A673 (cell line): ENCODE measurements at regions not wholly inside any gene's neighbourhood (a gene's known extent, or its start where the extent isn't known, plus 50 kb on each side); places are given as distances from the start of the nearest gene placed in this dataset.

ENCODE experiments used
- BruUV-seq: library from RNA; stranded (reverse); fragments of 400-500 nt; replicated peaks from 2 replicates; lab custom pipeline; 2021; lab: Mats Ljungman, UMichigan
- CTCF ChIA-PET: fragments of 300-600 bp; sonication (Branson Sonifier 250); formaldehyde crosslinking; loops from one replicate; lab custom pipeline; 2022; ENCODE audit warnings: antibody characterized with exemption; lab: Charles Lee
- POLR2A ChIA-PET: fragments of 300-600 bp; sonication (Branson Sonifier 250); formaldehyde crosslinking; loops from one replicate; lab custom pipeline; 2022; ENCODE audit warnings: antibody characterized with exemption; ENCODE audit not compliant: low non-redundant PET; lab: Charles Lee
- DNase-seq: peaks from one replicate; pipeline ENCODE4 v3.0.0-alpha.2; 2015; ENCODE audit warnings: low spot score
- H3K27ac ChIP-seq: fragments of 200-600 bp; sonication (generic); 2 replicates; pipeline ENCODE4 v1.5.1; 2016; ENCODE audit warnings: mixed run types, low read depth, mild to moderate bottlenecking, mixed read lengths, antibody characterized with exemption, low read length; ENCODE audit not compliant: poor library complexity, severe bottlenecking
- H3K27me3 ChIP-seq: fragments of 200-600 bp; sonication (generic); replicated peaks from 2 replicates; pipeline ENCODE4 v1.6.1; 2017; ENCODE audit warnings: mixed run types, low read depth, mild to moderate bottlenecking, mixed read lengths, antibody characterized with exemption, low read length; ENCODE audit not compliant: insufficient read depth, poor library complexity
- H3K36me3 ChIP-seq: fragments of 200-600 bp; sonication (generic); 2 replicates; pipeline ENCODE4 v1.6.1; 2016; ENCODE audit warnings: mixed run types, mild to moderate bottlenecking, mixed read lengths, antibody characterized with exemption, low read length; ENCODE audit not compliant: insufficient read depth, poor library complexity, severe bottlenecking
- H3K4me1 ChIP-seq: fragments of 200-600 bp; sonication (generic); 2 replicates; pipeline ENCODE4 v1.6.1; 2017; ENCODE audit warnings: mixed run types, mild to moderate bottlenecking, mixed read lengths, antibody characterized with exemption, low read length; ENCODE audit not compliant: insufficient read depth, poor library complexity, severe bottlenecking
- H3K4me3 ChIP-seq: fragments of 200-600 bp; sonication (generic); 2 replicates; pipeline ENCODE4 v1.5.1; 2016; ENCODE audit warnings: low read depth, mixed run types, mild to moderate bottlenecking, mixed read lengths, low read length; ENCODE audit not compliant: poor library complexity, severe bottlenecking
- H3K9me3 ChIP-seq: fragments of 200-600 bp; sonication (generic); 2 replicates; pipeline ENCODE4 v1.6.1; 2016; ENCODE audit warnings: mixed run types, low read depth, mild to moderate bottlenecking, mixed read lengths, antibody characterized with exemption, low read length; ENCODE audit not compliant: poor library complexity, severe bottlenecking
- EZH2 ChIP-seq: fragments of 200-600 bp; sonication (generic); IDR thresholded peaks from 2 replicates; pipeline ENCODE4 v1.6.1; 2017; ENCODE audit warnings: borderline replicate concordance, low read depth, mild to moderate bottlenecking, mixed read lengths, antibody characterized with exemption, low read length; ENCODE audit not compliant: poor library complexity, severe bottlenecking
- intact Hi-C: fragments of 100-400 bp; cut with micrococcal nuclease; formaldehyde crosslinking; loops from one replicate; pipeline ENCODE4 v1.10.0; 2022; ENCODE audit not compliant: unreplicated experiment
- TF ChIP-seq, protein P1 (sequence below): fragments of 300-800, 200-600 bp; sonication (generic); conservative IDR thresholded peaks from 2 replicates; pipeline ENCODE4 v1.5.1; 2017; ENCODE audit warnings: low read depth, mild to moderate bottlenecking, antibody characterized with exemption, low read length, moderate library complexity, mixed read lengths

DNA sequence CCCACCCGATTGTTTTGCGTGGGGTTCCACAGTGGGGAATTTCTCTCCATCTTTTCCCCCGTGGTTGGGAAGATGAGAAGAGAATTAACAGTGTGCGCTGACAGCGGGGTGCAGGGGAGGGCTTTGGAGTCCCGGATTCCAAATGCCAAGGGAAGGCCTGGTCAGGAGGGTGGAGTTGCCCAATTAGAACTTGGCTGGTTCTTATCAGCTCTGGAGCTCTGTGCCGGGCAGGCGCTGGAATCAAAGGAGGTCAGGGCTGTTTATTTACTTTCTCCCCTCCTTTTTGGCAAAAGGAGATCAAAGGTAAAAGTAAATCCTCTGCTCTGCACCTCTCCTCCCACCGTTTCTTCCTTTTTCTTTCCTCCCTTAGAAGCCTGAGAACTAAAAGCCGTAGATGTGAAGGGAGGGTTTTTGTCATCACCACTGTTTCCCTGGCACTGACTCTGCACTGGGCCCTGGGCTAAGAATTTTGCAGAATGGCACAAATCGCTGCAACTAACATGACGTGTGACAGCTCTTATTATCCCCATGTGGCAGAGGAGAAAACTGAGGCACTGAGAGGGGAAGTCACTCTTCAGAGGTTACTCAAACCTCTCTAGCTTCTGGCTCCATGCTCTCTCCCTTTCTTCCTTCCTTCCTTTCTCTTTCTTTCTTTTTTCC is 95.2 kb upstream of the ZNF716 start:
- H3K4me1 ChIP-seq: no peaks in the 10 kb centered on the region
- ChIA-PET CTCF (no interaction called here), POLR2A (no interaction called here)
- peaks cover 49% of the 10 kb centered on the region for H3K9me3 ChIP-seq
- intact Hi-C loops: no loop called here
- H3K27ac ChIP-seq: no peak overlapping the region
- H3K36me3 ChIP-seq: no peaks in the 10 kb centered on the region
- DNase-seq: no peak
- no peaks in the 10 kb centered on the region for H3K27me3 ChIP-seq
- H3K4me3 ChIP-seq: no peak overlapping the region
- TF ChIP-seq, protein P1, sequence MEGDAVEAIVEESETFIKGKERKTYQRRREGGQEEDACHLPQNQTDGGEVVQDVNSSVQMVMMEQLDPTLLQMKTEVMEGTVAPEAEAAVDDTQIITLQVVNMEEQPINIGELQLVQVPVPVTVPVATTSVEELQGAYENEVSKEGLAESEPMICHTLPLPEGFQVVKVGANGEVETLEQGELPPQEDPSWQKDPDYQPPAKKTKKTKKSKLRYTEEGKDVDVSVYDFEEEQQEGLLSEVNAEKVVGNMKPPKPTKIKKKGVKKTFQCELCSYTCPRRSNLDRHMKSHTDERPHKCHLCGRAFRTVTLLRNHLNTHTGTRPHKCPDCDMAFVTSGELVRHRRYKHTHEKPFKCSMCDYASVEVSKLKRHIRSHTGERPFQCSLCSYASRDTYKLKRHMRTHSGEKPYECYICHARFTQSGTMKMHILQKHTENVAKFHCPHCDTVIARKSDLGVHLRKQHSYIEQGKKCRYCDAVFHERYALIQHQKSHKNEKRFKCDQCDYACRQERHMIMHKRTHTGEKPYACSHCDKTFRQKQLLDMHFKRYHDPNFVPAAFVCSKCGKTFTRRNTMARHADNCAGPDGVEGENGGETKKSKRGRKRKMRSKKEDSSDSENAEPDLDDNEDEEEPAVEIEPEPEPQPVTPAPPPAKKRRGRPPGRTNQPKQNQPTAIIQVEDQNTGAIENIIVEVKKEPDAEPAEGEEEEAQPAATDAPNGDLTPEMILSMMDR: no peak
- TF ChIP-seq EZH2: no peak
- BruUV-seq: no TSS peak

- ChIA-PET POLR2A (no interaction called here), CTCF (no interaction called here)
- intact Hi-C loops: no loop called here
- DNase-seq: no peak
- no TSS peak for BruUV-seq
- peaks cover 38% of the 10 kb centered on the region for H3K9me3 ChIP-seq
- H3K36me3 ChIP-seq: no peaks in the 10 kb centered on the region
- no peak overlapping the region for H3K27ac ChIP-seq
- TF ChIP-seq, protein P1: no peak
- TF ChIP-seq EZH2: no peak
- H3K27me3 ChIP-seq: no peaks in the 10 kb centered on the region
- no peaks in the 10 kb centered on the region for H3K4me1 ChIP-seq
- no peak overlapping the region for H3K4me3 ChIP-seq
Measured at GRCh38 chr7:57361406-57361805, 88.6 kb upstream of the ZNF716 start.

DNA sequence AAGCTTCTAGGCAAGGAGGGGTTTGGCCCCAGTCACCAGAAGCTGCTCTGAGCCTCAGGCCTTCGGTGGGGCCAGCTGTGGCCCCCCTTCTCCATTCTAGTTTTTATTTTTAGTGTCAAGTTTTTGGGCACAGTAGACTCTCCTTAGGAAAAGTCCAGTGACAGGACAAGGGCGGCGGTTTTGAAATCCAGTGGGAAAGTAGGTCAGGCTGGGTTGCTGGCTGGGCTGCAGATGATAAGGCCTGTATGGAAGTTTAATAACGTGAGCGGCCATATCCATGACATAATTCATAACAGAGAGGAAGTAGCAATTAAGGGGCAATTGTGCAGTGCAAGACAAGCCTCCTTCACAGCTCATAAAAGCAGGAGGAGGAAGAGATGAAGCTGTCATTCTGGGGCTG is 87.1 kb upstream of the ZNF716 start:
- Histone ChIP-seq H3K36me3 (no peaks in the 10 kb centered on the region), H3K27ac (no peak overlapping the region), H3K9me3 (peaks cover 35% of the 10 kb centered on the region), H3K4me1 (no peaks in the 10 kb centered on the region), H3K4me3 (no peak overlapping the region), H3K27me3 (no peaks in the 10 kb centered on the region)
- ChIA-PET POLR2A (no interaction called here), CTCF (no interaction called here)
- intact Hi-C loops: no loop called here
- no peak for TF ChIP-seq EZH2
- TF ChIP-seq, protein P1: no peak
- no peak for DNase-seq
- BruUV-seq: no TSS peak
